ENCODE measurements at regions not wholly inside any gene's neighbourhood (a gene's known extent, or its start where the extent isn't known, plus 50 kb on each side); places are given as distances from the start of the nearest gene placed in this dataset.

GRCh38 chr6:4707011-4707410 is 69.2 kb upstream of the CDYL start:
- TF ChIP-seq POLR2B (IDR thresholded peaks at IDR 0.05; ENCODE audit: low read depth, partially characterized antibody) (no peak), ZNF347 (CRISPR knock-in tag; IDR thresholded peaks at IDR 0.05; ENCODE audit: low read depth) (no peak), CREB3 (tag; conservative IDR thresholded peaks at IDR 0.05; ENCODE audit: low read depth) (no peak), PHF21A (IDR thresholded peaks at IDR 0.05; ENCODE audit: borderline replicate concordance, low read depth) (no peak), ARID4B (CRISPR knock-in tag; IDR thresholded peaks at IDR 0.05) (no peak), NCOA4 (IDR thresholded peaks at IDR 0.05; ENCODE audit: partially characterized antibody) (no peak), FOXK2 (conservative IDR thresholded peaks at IDR 0.05 in 1 of 2, IDR thresholded peaks at IDR 0.05 in 1 of 2; ENCODE audit: low read depth in 2 of 2) (no peak)
- no TSS peak for BruUV-seq (replicated peaks)
- no peaks in the 10 kb centered on the region for H3K79me2 ChIP-seq (ENCODE audit: control insufficient read depth, insufficient read depth, low read length)
- H3K27ac ChIP-seq (ENCODE audit: extremely low read depth, low read depth, low read length), result no peak overlapping the region
- no peak overlapping the region for H3K9ac ChIP-seq (ENCODE audit: insufficient read depth in 1 of 2, low read depth in 2 of 2, low read length in 2 of 2)
- POLR2A ChIA-PET, result interaction anchor here (0.6 kb wide), 1 partner anchor 9 kb away, joined by 3 read pairs; no protein-coding TSS in a partner anchor
- 72% methylated on average over 3 of the region's 3 CpGs for WGBS (ENCODE audit: insufficient coverage, low coverage, missing lambda C conversion rate)
- FAIRE-seq (no peak), ATAC-seq (no peak), DNase-seq (ENCODE audit: extremely low read depth in 1 of 4, low spot score in 3 of 4) (no peak)
- no peak overlapping the region for H3K4me2 ChIP-seq (ENCODE audit: insufficient read depth, low read length)
- H3K27me3 ChIP-seq (ENCODE audit: control insufficient read depth in 2 of 2, insufficient read depth in 2 of 2, low read length in 2 of 2), result no peaks in the 10 kb centered on the region
- no peaks in the 10 kb centered on the region for H3K36me3 ChIP-seq (ENCODE audit: control insufficient read depth, insufficient read depth, low read length)
- H3K9me1 ChIP-seq (ENCODE audit: control insufficient read depth, insufficient read depth, low read length), result no peaks in the 10 kb centered on the region
- H2AFZ ChIP-seq (ENCODE audit: low read depth, low read length), result no peak overlapping the region
- no peaks in the 10 kb centered on the region for H3K9me3 ChIP-seq (replicated peaks; ENCODE audit: control insufficient read depth, insufficient read depth, low read depth, low read length)
- no peaks in the 10 kb centered on the region for H4K20me1 ChIP-seq (replicated peaks; ENCODE audit: control insufficient read depth, insufficient read depth, low read length)
- no peaks in the 10 kb centered on the region; a peak in 1 of 5 replicates for H3K4me1 ChIP-seq (replicated peaks in 1 of 2; ENCODE audit: control insufficient read depth in 2 of 2, insufficient read depth in 2 of 2, low read length in 2 of 2)
- intact Hi-C loops (cut with micrococcal nuclease), result no loop called here
- H3K4me3 ChIP-seq, result no peak overlapping the region
- CTCF ChIA-PET (ENCODE audit: low intra/inter-chr PET ratio), result no interaction called here
- in situ Hi-C loops (cut with MboI), result no loop called here

All from K562 (cell line).